IMR-90 (cell line): ENCODE measurements at regions not wholly inside any gene's neighbourhood (a gene's known extent, or its start where the extent isn't known, plus 50 kb on each side); places are given as distances from the start of the nearest gene placed in this dataset.

Experiments used
- ATAC-seq: fragments of 200-7000 bp; cut with Tn5 transposase; 2 replicates; pipeline ENCODE4 v1.9.1; 2020; ENCODE audit warnings: low read depth, mild to moderate bottlenecking, moderate library complexity
- BruUV-seq: library from RNA; stranded (reverse); fragments of 400-500 nt; replicated peaks from 2 replicates; lab custom pipeline; 2021; lab: Mats Ljungman, UMichigan
- CTCF ChIA-PET: fragments of 300-600 bp; formaldehyde crosslinking; extraction: SDS; loops from one replicate; lab custom pipeline; 2021; ENCODE audit warnings: antibody characterized with exemption; lab: Yijun Ruan, JAX
- POLR2A ChIA-PET: fragments of 300-600 bp; sonication (Branson Sonifier 250); formaldehyde crosslinking; loops from one replicate; lab custom pipeline; 2022; ENCODE audit warnings: antibody characterized with exemption; ENCODE audit not compliant: unreplicated experiment; lab: Charles Lee
- DNase-seq: peaks from one replicate; pipeline ENCODE4 v3.0.0; 2013
- H2AFZ ChIP-seq: replicated peaks from 2 replicates; pipeline ENCODE3; 2013; ENCODE audit warnings: low read length, mild to moderate bottlenecking; ENCODE audit not compliant: poor library complexity
- H2AK5ac ChIP-seq: 2 replicates; pipeline ENCODE4 v1.6.1; 2013; ENCODE audit warnings: low read depth, low read length, inconsistent platforms
- H2AK9ac ChIP-seq: replicated peaks from 2 replicates; pipeline ENCODE3; 2013; ENCODE audit warnings: mild to moderate bottlenecking, low read depth, low read length, moderate library complexity; ENCODE audit not compliant: poor library complexity
- H2BK120ac ChIP-seq: 2 replicates; pipeline ENCODE4 v1.6.1; 2013; ENCODE audit warnings: low read depth, low read length, inconsistent platforms
- H2BK15ac ChIP-seq: 3 replicates; pipeline ENCODE4 v1.6.1; 2013; ENCODE audit warnings: low read depth, low read length, inconsistent platforms
- H2BK20ac ChIP-seq: 2 replicates; pipeline ENCODE4 v1.6.1; 2013; ENCODE audit warnings: low read depth, mild to moderate bottlenecking, inconsistent platforms, low read length, moderate library complexity
- H2BK5ac ChIP-seq: 2 replicates; pipeline ENCODE4 v1.6.1; 2013; ENCODE audit warnings: mild to moderate bottlenecking, low read depth, low read length, inconsistent platforms; ENCODE audit not compliant: poor library complexity, severe bottlenecking
- H3K14ac ChIP-seq: replicated peaks from 2 replicates; pipeline ENCODE4 v1.6.1; 2013; ENCODE audit warnings: low read depth, low read length, inconsistent platforms
- H3K18ac ChIP-seq: 2 replicates; pipeline ENCODE4 v1.6.1; 2013; ENCODE audit warnings: low read depth, low read length, control low read depth
- H3K23ac ChIP-seq: 2 replicates; pipeline ENCODE4 v1.6.1; 2013; ENCODE audit warnings: low read depth, low read length, inconsistent platforms
- H3K27ac ChIP-seq: 2 replicates; pipeline ENCODE4 v1.5.1; 2013; ENCODE audit warnings: mild to moderate bottlenecking, control low read depth, low read length; ENCODE audit not compliant: insufficient read depth
- H3K27me3 ChIP-seq: 2 replicates; pipeline ENCODE4 v1.6.1; 2013; ENCODE audit warnings: low read length; ENCODE audit not compliant: control insufficient read depth, insufficient read depth
- H3K36me3 ChIP-seq: 2 replicates; pipeline ENCODE4 v1.6.1; 2013; ENCODE audit warnings: low read length, mixed read lengths; ENCODE audit not compliant: control insufficient read depth, insufficient read depth
- H3K4ac ChIP-seq: 2 replicates; pipeline ENCODE4 v1.6.1; 2013; ENCODE audit warnings: low read depth, low read length, inconsistent platforms
- H3K4me1 ChIP-seq: 2 replicates; pipeline ENCODE4 v1.6.1; 2013; ENCODE audit warnings: low read length, mixed read lengths; ENCODE audit not compliant: control insufficient read depth, insufficient read depth
- H3K4me2 ChIP-seq: 2 replicates; pipeline ENCODE4 v1.6.1; 2013; ENCODE audit warnings: low read depth, mild to moderate bottlenecking, control low read depth, low read length, moderate library complexity
- H3K4me3 ChIP-seq: 2 replicates; pipeline ENCODE4 v1.5.1; 2013; ENCODE audit warnings: low read depth, mild to moderate bottlenecking, control low read depth, low read length, moderate library complexity; ENCODE audit not compliant: insufficient read depth
- H3K56ac ChIP-seq: 2 replicates; pipeline ENCODE4 v1.6.1; 2013; ENCODE audit warnings: low read length, inconsistent platforms; ENCODE audit not compliant: insufficient read depth; ENCODE audit errors: extremely low read depth
- H3K79me1 ChIP-seq, 2 experiments: 2 replicates each; pipeline ENCODE4 v1.6.1; 2013; ENCODE audit warnings: low read length in 2 of 2, inconsistent platforms in 1 of 2, low read depth in 1 of 2
- H3K9ac ChIP-seq: 2 replicates; pipeline ENCODE4 v1.6.1; 2013; ENCODE audit warnings: low read depth, low read length, control low read depth
- H3K9me1 ChIP-seq: 2 replicates; pipeline ENCODE4 v1.6.1; 2013; ENCODE audit warnings: low read length, inconsistent platforms; ENCODE audit not compliant: insufficient read depth
- H3K9me3 ChIP-seq: 2 replicates; pipeline ENCODE4 v1.6.1; 2013; ENCODE audit warnings: low read length; ENCODE audit not compliant: control insufficient read depth, insufficient read depth
- H4K20me1 ChIP-seq: 2 replicates; pipeline ENCODE4 v1.6.1; 2013; ENCODE audit warnings: low read length, inconsistent platforms; ENCODE audit not compliant: insufficient read depth
- H4K5ac ChIP-seq: 2 replicates; pipeline ENCODE4 v1.6.1; 2013; ENCODE audit warnings: mild to moderate bottlenecking, low read depth, low read length, control low read depth
- H4K8ac ChIP-seq, 2 experiments: 2 replicates each; pipeline ENCODE4 v1.6.1; 2013; ENCODE audit warnings: low read depth in 2 of 2, low read length in 2 of 2, control low read depth in 1 of 2, inconsistent platforms in 1 of 2
- H4K91ac ChIP-seq: 2 replicates; pipeline ENCODE4 v1.6.1; 2013; ENCODE audit warnings: low read depth, low read length, inconsistent platforms; ENCODE audit not compliant: insufficient read depth
- BHLHE40 ChIP-seq: fragments of 150-350 bp; IDR thresholded peaks from 2 replicates; pipeline ENCODE4 v1.6.1; 2016; ENCODE audit warnings: mild to moderate bottlenecking, low read depth, low read length
- CEBPB ChIP-seq: IDR thresholded peaks from 2 replicates; pipeline ENCODE4 v1.6.1; 2012; ENCODE audit warnings: low read depth, low read length, improper control_type of control experiment
- CHD1 ChIP-seq: IDR thresholded peaks from 2 replicates; pipeline ENCODE4 v1.6.1; 2012; ENCODE audit warnings: low read depth, low read length, improper control_type of control experiment
- FOS ChIP-seq: fragments of 150-350 bp; IDR thresholded peaks from 2 replicates; pipeline ENCODE4 v1.6.1; 2016; ENCODE audit warnings: low read depth, low read length
- MAFK ChIP-seq: IDR thresholded peaks from 2 replicates; pipeline ENCODE4 v1.6.1; 2012; ENCODE audit warnings: low read depth, low read length, improper control_type of control experiment
- MXI1 ChIP-seq: IDR thresholded peaks from 2 replicates; pipeline ENCODE4 v1.6.1; 2012; ENCODE audit warnings: low read depth, mild to moderate bottlenecking, low read length, moderate library complexity, borderline replicate concordance
- NFE2L2 ChIP-seq: fragments of 150-350 bp; IDR thresholded peaks from 2 replicates; pipeline ENCODE4 v1.6.1; 2016; ENCODE audit warnings: low read depth, mild to moderate bottlenecking, low read length
- POLR2A ChIP-seq: IDR thresholded peaks from 2 replicates; pipeline ENCODE4 v1.6.1; 2012; ENCODE audit warnings: mild to moderate bottlenecking, low read depth, low read length
- RAD21 ChIP-seq: IDR thresholded peaks from 2 replicates; pipeline ENCODE4 v1.6.1; 2012; ENCODE audit warnings: low read length, improper control_type of control experiment
- RCOR1 ChIP-seq: IDR thresholded peaks from 2 replicates; pipeline ENCODE4 v1.6.1; 2012; ENCODE audit warnings: mild to moderate bottlenecking, low read length, improper control_type of control experiment; ENCODE audit not compliant: insufficient replicate concordance
- RFX5 ChIP-seq: IDR thresholded peaks from 2 replicates; pipeline ENCODE4 v1.8.0; 2012; ENCODE audit warnings: low read depth, mild to moderate bottlenecking, low read length, moderate library complexity
- SMC3 ChIP-seq: fragments of 150-350 bp; IDR thresholded peaks from 2 replicates; pipeline ENCODE4 v1.6.1; 2016; ENCODE audit warnings: low read depth, mild to moderate bottlenecking, antibody characterized with exemption, low read length, moderate library complexity
- WGBS, 2 experiments: methylation state at CpG; one replicate each; pipeline versions ENCODE4 v1.1.5 to v1.1.7; 2013; ENCODE audit warnings: missing lambda C conversion rate in 2 of 2; ENCODE audit not compliant: insufficient read length in 1 of 2; ENCODE audit errors: extremely low coverage in 2 of 2; 5-methylcytosine and 5-hydroxymethylcytosine counted together
- dilution Hi-C: fragments of 300-500 bp; cut with HindIII; formaldehyde crosslinking; loops from one replicate; pipeline ENCODE4 v1.14.3; 2018; ENCODE audit warnings: low sequenced_read_pairs; ENCODE audit not compliant: unreplicated experiment
- in situ Hi-C: fragments of 300-500 bp; cut with MboI; formaldehyde crosslinking; loops from 3 replicates; pipeline ENCODE4 v1.14.3; 2019; ENCODE audit warnings: low sequenced_read_pairs, inconsistent platforms, mixed read lengths
- intact Hi-C: fragments of 100-400 bp; cut with micrococcal nuclease; formaldehyde crosslinking; loops from 2 replicates; pipeline ENCODE4 v1.10.0; 2022
- TF ChIP-seq, protein P1 (sequence below): conservative IDR thresholded peaks from 2 replicates; pipeline ENCODE4 v1.5.1; 2012; ENCODE audit warnings: mild to moderate bottlenecking, low read depth, low read length, improper control_type of control experiment
- TF ChIP-seq, protein P2 (sequence below): fragments of 150-350 bp; IDR thresholded peaks from 2 replicates; pipeline ENCODE4 v1.6.1; 2016; ENCODE audit warnings: low read depth, mild to moderate bottlenecking, low read length, moderate library complexity, borderline replicate concordance
- TF ChIP-seq, protein P3 (sequence below): fragments of 150-350 bp; IDR thresholded peaks from 2 replicates; pipeline ENCODE4 v1.6.1; 2017; ENCODE audit warnings: mild to moderate bottlenecking, antibody characterized with exemption, low read length, low read depth

DNA sequence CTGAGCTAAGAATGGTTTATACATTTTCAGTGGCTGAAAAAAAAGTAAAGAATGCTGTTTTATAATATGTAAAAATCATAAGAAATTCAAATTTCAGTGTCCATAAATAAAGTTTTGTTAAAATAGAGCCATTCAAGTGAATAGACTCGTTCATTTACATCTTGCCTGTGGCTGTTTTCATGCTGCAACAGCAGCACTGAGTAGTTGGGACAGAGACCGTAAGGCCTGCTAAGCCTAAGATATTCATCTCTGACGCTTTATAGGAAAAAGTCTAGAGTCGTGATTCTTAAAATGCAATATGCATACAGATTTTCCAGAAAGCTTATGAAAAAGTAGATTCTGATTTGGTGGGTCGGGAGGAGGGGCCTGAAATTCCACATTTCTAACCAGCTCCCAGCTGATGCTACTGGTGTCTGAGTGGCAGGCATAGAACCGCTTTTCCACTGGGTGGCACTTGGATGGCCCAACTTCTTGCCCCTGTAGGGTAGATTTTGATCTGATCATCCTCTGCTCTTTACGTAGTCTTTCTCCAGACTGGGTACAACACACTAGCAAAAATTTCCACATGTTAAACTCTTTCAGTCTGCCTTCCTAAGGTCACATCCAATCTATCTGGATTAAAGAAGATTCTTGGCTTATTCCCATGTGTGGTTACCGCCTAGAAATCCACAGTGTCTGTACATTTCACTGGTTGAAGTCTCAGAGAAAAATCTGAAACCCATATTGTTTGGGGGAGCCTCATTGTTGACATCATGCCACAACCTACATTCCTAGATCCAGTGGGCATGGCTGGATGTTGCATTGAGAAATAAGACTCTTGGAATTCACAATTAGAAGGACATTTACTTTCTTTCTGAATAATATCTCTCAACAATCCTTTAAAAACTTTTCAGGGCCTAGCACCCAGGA lies 151.2 kb downstream of the C12orf75 start:
- in situ Hi-C loops (no loop called here), dilution Hi-C loops (no loop called here), intact Hi-C loops (no loop called here)
- H2BK120ac ChIP-seq: no peak overlapping the region
- no peak overlapping the region for H3K4me2 ChIP-seq
- no peak overlapping the region for H3K9ac ChIP-seq
- CTCF ChIA-PET: no interaction called here
- H4K5ac ChIP-seq: no peak overlapping the region
- DNase-seq (no peak), ATAC-seq (no peak)
- no peak overlapping the region for H3K56ac ChIP-seq
- peaks cover 16% of the 10 kb centered on the region for H3K9me1 ChIP-seq
- POLR2A ChIA-PET: no interaction called here
- no peak overlapping the region for H3K14ac ChIP-seq
- H4K20me1 ChIP-seq: no peaks in the 10 kb centered on the region
- H4K91ac ChIP-seq: no peak overlapping the region
- H3K4me1 ChIP-seq: peaks cover 5% of the 10 kb centered on the region; the same call in 1 of the 2 replicates
- H3K79me1 ChIP-seq: no peaks in the 10 kb centered on the region; a peak in 1 of 4 replicates
- no peaks in the 10 kb centered on the region for H3K9me3 ChIP-seq
- no peak overlapping the region for H3K4ac ChIP-seq
- H4K8ac ChIP-seq: no peak overlapping the region
- 67% methylated on average over 1 of the region's 8 CpGs; no CpG with 5 or more reads in 1 of the 2 experiments for WGBS, 2 experiments
- no peak overlapping the region for H2BK15ac ChIP-seq
- H3K36me3 ChIP-seq: no peaks in the 10 kb centered on the region
- no peak overlapping the region for H2BK20ac ChIP-seq
- no peak overlapping the region for H3K4me3 ChIP-seq
- H2BK5ac ChIP-seq: no peak overlapping the region
- H3K18ac ChIP-seq: no peak overlapping the region
- H2AK5ac ChIP-seq: no peak overlapping the region
- no TSS peak for BruUV-seq
- no peak overlapping the region for H3K27ac ChIP-seq
- no peak overlapping the region for H2AK9ac ChIP-seq
- H2AFZ ChIP-seq: no peak overlapping the region
- no peak overlapping the region; the same call in 1 of the 2 replicates for H3K23ac ChIP-seq
- H3K27me3 ChIP-seq: no peaks in the 10 kb centered on the region
- TF ChIP-seq FOS (no peak), RCOR1 (no peak), NFE2L2 (no peak), RFX5 (no peak), MAFK (no peak), BHLHE40 (no peak), CEBPB (no peak), RAD21 (no peak), SMC3 (no peak), MXI1 (no peak), POLR2A (no peak), CHD1 (no peak)
- TF ChIP-seq, protein P1, sequence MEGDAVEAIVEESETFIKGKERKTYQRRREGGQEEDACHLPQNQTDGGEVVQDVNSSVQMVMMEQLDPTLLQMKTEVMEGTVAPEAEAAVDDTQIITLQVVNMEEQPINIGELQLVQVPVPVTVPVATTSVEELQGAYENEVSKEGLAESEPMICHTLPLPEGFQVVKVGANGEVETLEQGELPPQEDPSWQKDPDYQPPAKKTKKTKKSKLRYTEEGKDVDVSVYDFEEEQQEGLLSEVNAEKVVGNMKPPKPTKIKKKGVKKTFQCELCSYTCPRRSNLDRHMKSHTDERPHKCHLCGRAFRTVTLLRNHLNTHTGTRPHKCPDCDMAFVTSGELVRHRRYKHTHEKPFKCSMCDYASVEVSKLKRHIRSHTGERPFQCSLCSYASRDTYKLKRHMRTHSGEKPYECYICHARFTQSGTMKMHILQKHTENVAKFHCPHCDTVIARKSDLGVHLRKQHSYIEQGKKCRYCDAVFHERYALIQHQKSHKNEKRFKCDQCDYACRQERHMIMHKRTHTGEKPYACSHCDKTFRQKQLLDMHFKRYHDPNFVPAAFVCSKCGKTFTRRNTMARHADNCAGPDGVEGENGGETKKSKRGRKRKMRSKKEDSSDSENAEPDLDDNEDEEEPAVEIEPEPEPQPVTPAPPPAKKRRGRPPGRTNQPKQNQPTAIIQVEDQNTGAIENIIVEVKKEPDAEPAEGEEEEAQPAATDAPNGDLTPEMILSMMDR: no peak
- TF ChIP-seq, protein P2, sequence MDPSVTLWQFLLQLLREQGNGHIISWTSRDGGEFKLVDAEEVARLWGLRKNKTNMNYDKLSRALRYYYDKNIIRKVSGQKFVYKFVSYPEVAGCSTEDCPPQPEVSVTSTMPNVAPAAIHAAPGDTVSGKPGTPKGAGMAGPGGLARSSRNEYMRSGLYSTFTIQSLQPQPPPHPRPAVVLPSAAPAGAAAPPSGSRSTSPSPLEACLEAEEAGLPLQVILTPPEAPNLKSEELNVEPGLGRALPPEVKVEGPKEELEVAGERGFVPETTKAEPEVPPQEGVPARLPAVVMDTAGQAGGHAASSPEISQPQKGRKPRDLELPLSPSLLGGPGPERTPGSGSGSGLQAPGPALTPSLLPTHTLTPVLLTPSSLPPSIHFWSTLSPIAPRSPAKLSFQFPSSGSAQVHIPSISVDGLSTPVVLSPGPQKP: no peak
- TF ChIP-seq, protein P3, sequence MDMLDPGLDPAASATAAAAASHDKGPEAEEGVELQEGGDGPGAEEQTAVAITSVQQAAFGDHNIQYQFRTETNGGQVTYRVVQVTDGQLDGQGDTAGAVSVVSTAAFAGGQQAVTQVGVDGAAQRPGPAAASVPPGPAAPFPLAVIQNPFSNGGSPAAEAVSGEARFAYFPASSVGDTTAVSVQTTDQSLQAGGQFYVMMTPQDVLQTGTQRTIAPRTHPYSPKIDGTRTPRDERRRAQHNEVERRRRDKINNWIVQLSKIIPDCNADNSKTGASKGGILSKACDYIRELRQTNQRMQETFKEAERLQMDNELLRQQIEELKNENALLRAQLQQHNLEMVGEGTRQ: no peak
